Tibial nerve (tissue), 4 donors: ENCODE measurements at regions not wholly inside any gene's neighbourhood (a gene's known extent, or its start where the extent isn't known, plus 50 kb on each side); places are given as distances from the start of the nearest gene placed in this dataset.

Experiments
- CTCF ChIP-seq, 5 experiments: fragments of 200-600 bp in 3 of 5; fragments of 450-650 bp in 2 of 5; sonication (generic) in 3 of 5; IDR thresholded peaks; one replicate each; pipeline ENCODE4 v1.5.1; 2016 to 2019; ENCODE audit warnings: antibody characterized with exemption in 5 of 5, mild to moderate bottlenecking in 3 of 5, moderate library complexity in 2 of 5
- EP300 ChIP-seq, 2 donors: sonication (generic); formaldehyde crosslinking; IDR thresholded peaks; one replicate each; pipeline ENCODE4 v1.6.1; 2017; ENCODE audit warnings: antibody characterized with exemption in 2 of 2, mild to moderate bottlenecking in 1 of 2

- TF ChIP-seq CTCF (IDR thresholded peaks at IDR 0.05) = no peak
- no peak for TF ChIP-seq EP300 (IDR thresholded peaks at IDR 0.05)
Measured at GRCh38 chr11:82599836-82600235, 133.8 kb downstream of the FAM181B start.
